ENCODE measurements at regions not wholly inside any gene's neighbourhood (a gene's known extent, or its start where the extent isn't known, plus 50 kb on each side); places are given as distances from the start of the nearest gene placed in this dataset.

GRCh38 chr4:129999156-129999555 lies 903.2 kb downstream of the C4orf33 start:
- TF ChIP-seq YY1 (IDR thresholded peaks at IDR 0.05; ENCODE audit: insufficient read depth, insufficient read length) (no peak), SUZ12 (IDR thresholded peaks at IDR 0.05; ENCODE audit: extremely low read depth, insufficient read depth, insufficient read length) (no peak), ZNF274 (IDR thresholded peaks at IDR 0.05; ENCODE audit: low read depth, low read length) (no peak)
